HEK293T (cell line): ENCODE measurements at regions not wholly inside any gene's neighbourhood (a gene's known extent, or its start where the extent isn't known, plus 50 kb on each side); places are given as distances from the start of the nearest gene placed in this dataset.

Experiments
- CTCF ChIA-PET: fragments of 350-600 bp; formaldehyde crosslinking; extraction: SDS; loops from one replicate; lab custom pipeline; 2021; ENCODE audit warnings: antibody characterized with exemption, inconsistent platforms; lab: Yijun Ruan, JAX
- POLR2A ChIA-PET: fragments of 350-600 bp; formaldehyde crosslinking; extraction: SDS; loops from one replicate; lab custom pipeline; 2020; ENCODE audit warnings: antibody characterized with exemption, inconsistent platforms; lab: Yijun Ruan, JAX
- DNase-seq: peaks from one replicate; pipeline ENCODE4 v3.0.0; 2012; ENCODE audit warnings: mixed read lengths; ENCODE audit errors: extremely low spot score
- ARNT ChIP-seq: fragments of 450-650 bp; IDR thresholded peaks from 2 replicates; pipeline ENCODE4 v1.6.1; 2017; ENCODE audit warnings: mild to moderate bottlenecking
- BHLHE40 ChIP-seq: fragments of 450-650 bp; IDR thresholded peaks from 2 replicates; pipeline ENCODE4 v1.6.1; 2016; ENCODE audit warnings: mild to moderate bottlenecking, moderate library complexity, borderline replicate concordance
- CTBP1 ChIP-seq: fragments of 450-650 bp; IDR thresholded peaks from 2 replicates; pipeline ENCODE4 v1.6.1; 2016; ENCODE audit warnings: borderline replicate concordance
- ELF4 ChIP-seq: fragments of 450-650 bp; IDR thresholded peaks from 2 replicates; pipeline ENCODE4 v1.6.1; 2017; ENCODE audit warnings: antibody characterized with exemption
- FOXA1 ChIP-seq: fragments of 450-650 bp; IDR thresholded peaks from 2 replicates; pipeline ENCODE4 v1.6.1; 2016; ENCODE audit warnings: mild to moderate bottlenecking
- FOXK2 ChIP-seq: fragments of 450-650 bp; IDR thresholded peaks from 2 replicates; pipeline ENCODE4 v1.6.1; 2016; ENCODE audit warnings: mild to moderate bottlenecking
- FOXM1 ChIP-seq: fragments of 450-650 bp; IDR thresholded peaks from 2 replicates; pipeline ENCODE4 v1.6.1; 2017; ENCODE audit warnings: mild to moderate bottlenecking, borderline replicate concordance
- HDGF ChIP-seq: fragments of 450-650 bp; IDR thresholded peaks from 2 replicates; pipeline ENCODE4 v1.6.1; 2017; ENCODE audit warnings: antibody characterized with exemption, borderline replicate concordance
- L3MBTL2 ChIP-seq: fragments of 450-650 bp; conservative IDR thresholded peaks from 2 replicates; pipeline ENCODE4 v1.6.1; 2016; ENCODE audit warnings: mild to moderate bottlenecking
- LEF1 ChIP-seq: fragments of 450-650 bp; IDR thresholded peaks from 2 replicates; pipeline ENCODE4 v1.6.1; 2017; ENCODE audit warnings: mild to moderate bottlenecking, borderline replicate concordance
- NFRKB ChIP-seq: fragments of 450-650 bp; IDR thresholded peaks from 2 replicates; pipeline ENCODE4 v1.6.1; 2016; ENCODE audit warnings: mild to moderate bottlenecking, moderate library complexity
- PKNOX1 ChIP-seq: fragments of 450-650 bp; IDR thresholded peaks from 2 replicates; pipeline ENCODE4 v1.6.1; 2016
- SP1 ChIP-seq: fragments of 450-650 bp; IDR thresholded peaks from 2 replicates; pipeline ENCODE4 v1.6.1; 2017
- SUZ12 ChIP-seq: fragments of 450-650 bp; IDR thresholded peaks from 2 replicates; pipeline ENCODE4 v1.6.1; 2016; ENCODE audit warnings: mild to moderate bottlenecking
- TARDBP ChIP-seq: fragments of 450-650 bp; IDR thresholded peaks from 2 replicates; pipeline ENCODE4 v1.6.1; 2016
- ZNF384 ChIP-seq: fragments of 450-650 bp; IDR thresholded peaks from 2 replicates; pipeline ENCODE4 v1.6.1; 2016

GRCh38 chr12:92277795-92278194 is 132.1 kb upstream of the BTG1 start:
- ChIA-PET POLR2A (no interaction called here), CTCF (no interaction called here)
- TF ChIP-seq NFRKB, result no peak
- TF ChIP-seq ELF4, result no peak
- TF ChIP-seq TARDBP, result no peak
- TF ChIP-seq ZNF384, result no peak
- TF ChIP-seq ARNT, result no peak
- no peak for TF ChIP-seq SP1
- no peak for TF ChIP-seq FOXK2
- TF ChIP-seq LEF1, result no peak
- TF ChIP-seq CTBP1, result no peak
- no peak for TF ChIP-seq L3MBTL2
- no peak for TF ChIP-seq PKNOX1
- no peak for TF ChIP-seq HDGF
- TF ChIP-seq FOXM1, result no peak
- TF ChIP-seq SUZ12, result no peak
- TF ChIP-seq BHLHE40, result no peak
- TF ChIP-seq FOXA1, result no peak
- DNase-seq, result no peak

- no peak for TF ChIP-seq TARDBP
- TF ChIP-seq FOXK2, result no peak
- no peak for TF ChIP-seq HDGF
- no peak for DNase-seq
- POLR2A ChIA-PET, result no interaction called here
- CTCF ChIA-PET, result no interaction called here
These were observed 130.6 kb upstream of the BTG1 start for GRCh38 chr12:92276276-92276675.

GRCh38 chr12:92275443-92276154 is 130.0 kb upstream of the BTG1 start:
- TF ChIP-seq SP1 (no peak), ARNT (no peak), CTBP1 (no peak), TARDBP (no peak), FOXK2 (no peak), FOXM1 (no peak), BHLHE40 (no peak), ELF4 (no peak), ZNF384 (no peak), PKNOX1 (no peak), HDGF (no peak), L3MBTL2 (no peak), NFRKB (no peak), LEF1 (no peak), SUZ12 (no peak), FOXA1 (no peak)
- CTCF ChIA-PET, result interaction anchor here (0.6 kb wide), 1 partner anchor 288 kb away, joined by 3 read pairs; no protein-coding TSS in a partner anchor
- POLR2A ChIA-PET, result no interaction called here
- DNase-seq, result no peak

DNA sequence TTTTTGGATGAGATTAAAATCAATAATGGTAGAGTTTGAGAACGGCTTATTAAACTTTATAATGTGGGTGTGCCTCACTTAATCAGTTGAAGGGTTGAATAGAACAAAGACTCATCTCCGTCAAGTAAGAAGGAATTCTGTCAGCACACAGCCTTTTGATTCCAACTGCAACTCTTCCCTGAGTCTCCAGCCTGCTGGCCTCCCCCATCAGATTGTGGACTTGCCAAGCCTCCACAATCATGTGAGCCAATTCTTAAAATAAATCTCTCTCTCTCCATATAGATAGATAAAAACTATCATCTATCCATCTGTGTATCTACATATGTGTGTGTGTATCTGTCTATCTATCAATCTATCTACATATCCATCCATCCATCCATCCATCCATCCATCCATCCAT is 127.4 kb upstream of the BTG1 start:
- TF ChIP-seq ARNT (no peak), PKNOX1 (no peak), HDGF (no peak), SP1 (no peak), LEF1 (no peak), CTBP1 (no peak), FOXK2 (no peak), FOXA1 (no peak)
- DNase-seq, result no peak
- ChIA-PET POLR2A (no interaction called here), CTCF (no interaction called here)

GRCh38 chr12:92272061-92272964 is 126.7 kb upstream of the BTG1 start:
- DNase-seq, result no peak
- TF ChIP-seq PKNOX1, result no peak
- no peak for TF ChIP-seq TARDBP
- no peak for TF ChIP-seq FOXA1
- no peak for TF ChIP-seq ARNT
- TF ChIP-seq LEF1, result no peak
- TF ChIP-seq NFRKB, result no peak
- ChIA-PET CTCF (interaction anchor here (0.7 kb wide), 1 partner anchor 17 kb away, joined by 3 read pairs; no protein-coding TSS in a partner anchor), POLR2A (no interaction called here)
